H9 (cell line): ENCODE measurements at regions not wholly inside any gene's neighbourhood (a gene's known extent, or its start where the extent isn't known, plus 50 kb on each side); places are given as distances from the start of the nearest gene placed in this dataset.

Experiments used
- DNase-seq: peaks from one replicate; pipeline ENCODE4 v3.0.0-alpha.2; 2017
- H2AFZ ChIP-seq: one replicate; pipeline ENCODE4 v1.6.1; 2013; ENCODE audit warnings: mild to moderate bottlenecking, low read length, control low read depth, moderate library complexity
- H2AK5ac ChIP-seq: 2 replicates; pipeline ENCODE4 v1.6.1; 2013; ENCODE audit warnings: low read length, control low read depth, mixed read lengths; ENCODE audit not compliant: insufficient read length
- H2BK120ac ChIP-seq: one replicate; pipeline ENCODE4 v1.6.1; 2013; ENCODE audit warnings: low read depth, mild to moderate bottlenecking, low read length, control low read depth, inconsistent platforms; ENCODE audit not compliant: poor library complexity, severe bottlenecking
- H2BK12ac ChIP-seq: 2 replicates; pipeline ENCODE4 v1.6.1; 2013; ENCODE audit warnings: low read length, control low read depth, mixed read lengths, low read depth; ENCODE audit not compliant: insufficient read length
- H2BK15ac ChIP-seq: 2 replicates; pipeline ENCODE4 v1.6.1; 2013; ENCODE audit warnings: low read depth, low read length, control low read depth
- H2BK20ac ChIP-seq: one replicate; pipeline ENCODE4 v1.6.1; 2013; ENCODE audit warnings: low read depth, mild to moderate bottlenecking, low read length, control low read depth, inconsistent platforms; ENCODE audit not compliant: poor library complexity, severe bottlenecking
- H2BK5ac ChIP-seq: 2 replicates; pipeline ENCODE4 v1.6.1; 2013; ENCODE audit warnings: low read length, control low read depth, mixed read lengths; ENCODE audit not compliant: insufficient read length
- H3K14ac ChIP-seq: 2 replicates; pipeline ENCODE4 v1.6.1; 2013; ENCODE audit warnings: low read length, control low read depth; ENCODE audit not compliant: insufficient read depth
- H3K18ac ChIP-seq: 2 replicates; pipeline ENCODE4 v1.6.1; 2013; ENCODE audit warnings: low read depth, mild to moderate bottlenecking, mixed read lengths, low read length, control low read depth; ENCODE audit not compliant: insufficient read length
- H3K23ac ChIP-seq: 2 replicates; pipeline ENCODE4 v1.6.1; 2013; ENCODE audit warnings: low read length, control low read depth, mixed read lengths, low read depth; ENCODE audit not compliant: insufficient read length
- H3K23me2 ChIP-seq: 2 replicates; pipeline ENCODE4 v1.6.1; 2013; ENCODE audit warnings: low read depth, mild to moderate bottlenecking, mixed read lengths, low read length, control low read depth; ENCODE audit not compliant: insufficient read length, poor library complexity, severe bottlenecking
- H3K27ac ChIP-seq: 2 replicates; pipeline ENCODE4 v1.5.1; 2013; ENCODE audit warnings: low read length, control low read depth, mixed read lengths, low read depth; ENCODE audit not compliant: insufficient read length
- H3K27me3 ChIP-seq: 2 replicates; pipeline ENCODE4 v1.6.1; 2013; ENCODE audit warnings: low read length, control low read depth, inconsistent platforms; ENCODE audit not compliant: insufficient read depth
- H3K4ac ChIP-seq: 2 replicates; pipeline ENCODE4 v1.6.1; 2013; ENCODE audit warnings: low read depth, mild to moderate bottlenecking, control low read depth, inconsistent platforms, low read length, moderate library complexity
- H3K4me1 ChIP-seq: 2 replicates; pipeline ENCODE4 v1.6.1; 2013; ENCODE audit warnings: low read length, control low read depth, inconsistent platforms; ENCODE audit not compliant: insufficient read depth
- H3K4me2 ChIP-seq: 2 replicates; pipeline ENCODE4 v1.6.1; 2013; ENCODE audit warnings: low read length, control low read depth, mixed read lengths; ENCODE audit not compliant: insufficient read length, insufficient read depth
- H3K56ac ChIP-seq: 2 replicates; pipeline ENCODE4 v1.6.1; 2013; ENCODE audit warnings: low read depth, mild to moderate bottlenecking, mixed read lengths, low read length, control low read depth; ENCODE audit not compliant: insufficient read length
- H3K79me1 ChIP-seq: 2 replicates; pipeline ENCODE4 v1.6.1; 2013; ENCODE audit warnings: low read depth, mild to moderate bottlenecking, moderate library complexity, low read length, control low read depth, inconsistent platforms; ENCODE audit not compliant: insufficient read depth, poor library complexity, severe bottlenecking
- H3K79me2 ChIP-seq: 2 replicates; pipeline ENCODE4 v1.6.1; 2013; ENCODE audit warnings: low read length, control low read depth, inconsistent platforms; ENCODE audit not compliant: insufficient read depth
- H3K9ac ChIP-seq: 2 replicates; pipeline ENCODE4 v1.6.1; 2013; ENCODE audit warnings: low read length, control low read depth, mixed read lengths; ENCODE audit not compliant: insufficient read length; ENCODE audit errors: extremely low read depth
- H3K9me3 ChIP-seq: one replicate; pipeline ENCODE4 v1.6.1; 2013; ENCODE audit warnings: low read depth, low read length, inconsistent platforms; ENCODE audit not compliant: control insufficient read depth
- H3T11ph ChIP-seq: one replicate; pipeline ENCODE4 v1.6.1; 2013; ENCODE audit warnings: mild to moderate bottlenecking, low read length, control low read depth, inconsistent platforms
- H4K20me1 ChIP-seq: one replicate; pipeline ENCODE4 v1.6.1; 2013; ENCODE audit not compliant: control insufficient read depth, insufficient read length, insufficient read depth
- H4K5ac ChIP-seq: 2 replicates; pipeline ENCODE4 v1.6.1; 2013; ENCODE audit warnings: low read depth, mild to moderate bottlenecking, mixed read lengths, low read length, control low read depth; ENCODE audit not compliant: insufficient read length
- H4K8ac ChIP-seq: replicated peaks from 2 replicates; pipeline ENCODE4 v1.6.1; 2013; ENCODE audit warnings: low read length, control low read depth, mixed read lengths, low read depth; ENCODE audit not compliant: insufficient read length
- H4K91ac ChIP-seq: 2 replicates; pipeline ENCODE4 v1.6.1; 2013; ENCODE audit warnings: low read depth, mild to moderate bottlenecking, moderate library complexity, mixed read lengths, low read length, control low read depth; ENCODE audit not compliant: insufficient read length
- H3K27ac Mint-ChIP-seq, 3 experiments: 2 replicates in 2 of 3; 3 replicates in 1 of 3; pipeline ENCODE4 v1.8.0; 2020 to 2021; ENCODE audit warnings: mixed read lengths in 3 of 3, mild to moderate bottlenecking in 1 of 3, moderate library complexity in 1 of 3
- H3K27me3 Mint-ChIP-seq: 2 replicates; pipeline ENCODE4 v1.8.0; 2021; ENCODE audit warnings: low read depth, mild to moderate bottlenecking, moderate library complexity, mixed read lengths
- H3K36me3 Mint-ChIP-seq, 3 experiments: 2 replicates in 2 of 3; 3 replicates in 1 of 3; pipeline ENCODE4 v1.8.0; 2020 to 2021; ENCODE audit warnings: low read depth in 3 of 3, mixed read lengths in 3 of 3; ENCODE audit not compliant: insufficient read depth in 1 of 3
- H3K4me1 Mint-ChIP-seq, 2 experiments: 2 replicates each; pipeline ENCODE4 v1.8.0; 2020; ENCODE audit warnings: mixed read lengths in 2 of 2
- H3K4me3 Mint-ChIP-seq, 2 experiments: 2 replicates in 1 of 2; 3 replicates in 1 of 2; pipeline ENCODE4 v1.8.0; 2020 to 2021; ENCODE audit warnings: mild to moderate bottlenecking in 2 of 2, mixed read lengths in 2 of 2, moderate library complexity in 1 of 2
- H3K9me3 Mint-ChIP-seq, 2 experiments: 2 replicates in 1 of 2; 3 replicates in 1 of 2; pipeline ENCODE4 v1.8.0; 2020; ENCODE audit warnings: mild to moderate bottlenecking in 2 of 2, mixed read lengths in 2 of 2, moderate library complexity in 1 of 2
- CTCF ChIP-seq: fragments of 200-600 bp; sonication (generic); conservative IDR thresholded peaks from 3 replicates; pipeline ENCODE4 v1.8.0; 2021; ENCODE audit warnings: antibody characterized with exemption, mild to moderate bottlenecking
- WGBS: extraction: QIAGEN DNeasy Blood & Tissue Kit; methylation state at CpG from one replicate; pipeline ENCODE4 v1.1.7; 2013; ENCODE audit warnings: missing lambda C conversion rate, low lambda C conversion rate, mixed read lengths; ENCODE audit not compliant: insufficient read length; ENCODE audit errors: extremely low coverage; 5-methylcytosine and 5-hydroxymethylcytosine counted together

GRCh38 chr1:244339073-244339692 is 112.5 kb downstream of the ADSS2 start:
- Mint-ChIP-seq H3K4me1 (peaks cover 35 to 36% of the 10 kb centered on the region in 2 experiments), H3K27ac (peak overlapping the region in 1 of 3 experiments; percentile 77; a peak in 1 of 7 replicates), H3K27me3 (no peaks in the 10 kb centered on the region), H3K4me3 (no peak overlapping the region), H3K9me3 (0 out of 5 replicates have a peak, but pooled peaks cover 0 to 3% of the 10 kb centered on the region in 2 experiments), H3K36me3 (no peaks in the 10 kb centered on the region)
- Histone ChIP-seq H3K79me1 (no peaks in the 10 kb centered on the region), H3K27ac (no peak overlapping the region), H3K4me1 (peaks cover 3% of the 10 kb centered on the region; the same call in 1 of the 2 replicates), H3K27me3 (no peaks in the 10 kb centered on the region), H2BK120ac (no peak overlapping the region), H3K18ac (no peak overlapping the region), H4K20me1 (no peaks in the 10 kb centered on the region), H3K4me2 (no peak overlapping the region), H3T11ph (no peak overlapping the region), H3K9me3 (no peaks in the 10 kb centered on the region), H4K8ac (no peak overlapping the region), H3K4ac (no peak overlapping the region), H3K9ac (no peak overlapping the region), H4K91ac (no peak overlapping the region), H2BK20ac (no peak overlapping the region), H2AFZ (no peak overlapping the region), H3K79me2 (no peaks in the 10 kb centered on the region), H3K23ac (no peak overlapping the region), H3K14ac (no peak overlapping the region), H3K56ac (no peak overlapping the region), H2BK15ac (no peak overlapping the region), H4K5ac (no peak overlapping the region), H2BK5ac (no peak overlapping the region), H2AK5ac (no peak overlapping the region), H3K23me2 (no peaks in the 10 kb centered on the region), H2BK12ac (no peak overlapping the region)
- no peak for TF ChIP-seq CTCF
- WGBS, result no CpG with 5 or more reads among the region's 11 CpGs
- DNase-seq, result peak; percentile 19
